KMS-11 (cell line): ENCODE measurements at regions not wholly inside any gene's neighbourhood (a gene's known extent, or its start where the extent isn't known, plus 50 kb on each side); places are given as distances from the start of the nearest gene placed in this dataset.

ENCODE experiments used
- H2AFZ ChIP-seq: fragments of 200-600 bp; sonication (generic); 2 replicates; pipeline ENCODE4 v1.6.1; 2016; ENCODE audit warnings: antibody characterized with exemption, mixed run types, low read depth
- H3K27ac ChIP-seq: fragments of 200-600 bp; sonication (generic); 2 replicates; pipeline ENCODE4 v1.6.1; 2016; ENCODE audit warnings: mild to moderate bottlenecking, mixed run types
- H3K27me3 ChIP-seq: fragments of 200-600 bp; sonication (generic); 2 replicates; pipeline ENCODE4 v1.6.1; 2017; ENCODE audit warnings: mild to moderate bottlenecking, low read depth, mixed run types, moderate library complexity; ENCODE audit not compliant: insufficient read depth
- H3K36me3 ChIP-seq: fragments of 200-600 bp; sonication (generic); 2 replicates; pipeline ENCODE4 v1.6.1; 2017; ENCODE audit warnings: mild to moderate bottlenecking, mixed run types; ENCODE audit not compliant: insufficient read depth
- H3K4me1 ChIP-seq: fragments of 200-600 bp; sonication (generic); 2 replicates; pipeline ENCODE4 v1.6.1; 2016; ENCODE audit warnings: mild to moderate bottlenecking, low read depth, mixed run types; ENCODE audit not compliant: poor library complexity, severe bottlenecking
- H3K4me2 ChIP-seq: fragments of 200-600 bp; sonication (generic); 2 replicates; pipeline ENCODE4 v1.7.0; 2016; ENCODE audit warnings: mild to moderate bottlenecking, mixed run types
- H3K4me3 ChIP-seq: fragments of 200-600 bp; sonication (generic); IDR thresholded peaks from 2 replicates; pipeline ENCODE4 v1.6.1; 2017; ENCODE audit warnings: low read depth, low read length, mixed read lengths; ENCODE audit not compliant: insufficient read depth
- H3K79me2 ChIP-seq: fragments of 200-600 bp; sonication (generic); 2 replicates; pipeline ENCODE4 v1.6.1; 2016; ENCODE audit warnings: low read depth, mixed run types; ENCODE audit not compliant: insufficient read depth
- H3K9ac ChIP-seq: fragments of 200-600 bp; sonication (generic); 2 replicates; pipeline ENCODE4 v1.6.1; 2016; ENCODE audit warnings: mild to moderate bottlenecking, mixed run types
- H4K20me1 ChIP-seq: fragments of 200-600 bp; sonication (generic); 2 replicates; pipeline ENCODE4 v1.6.1; 2016; ENCODE audit warnings: mild to moderate bottlenecking, mixed run types; ENCODE audit not compliant: insufficient read depth
- CTCF ChIP-seq: fragments of 200-600 bp; sonication (generic); conservative IDR thresholded peaks from 2 replicates; pipeline ENCODE4 v1.6.1; 2017; ENCODE audit warnings: low read depth, mild to moderate bottlenecking, antibody characterized with exemption, low read length, moderate library complexity, mixed read lengths

DNA sequence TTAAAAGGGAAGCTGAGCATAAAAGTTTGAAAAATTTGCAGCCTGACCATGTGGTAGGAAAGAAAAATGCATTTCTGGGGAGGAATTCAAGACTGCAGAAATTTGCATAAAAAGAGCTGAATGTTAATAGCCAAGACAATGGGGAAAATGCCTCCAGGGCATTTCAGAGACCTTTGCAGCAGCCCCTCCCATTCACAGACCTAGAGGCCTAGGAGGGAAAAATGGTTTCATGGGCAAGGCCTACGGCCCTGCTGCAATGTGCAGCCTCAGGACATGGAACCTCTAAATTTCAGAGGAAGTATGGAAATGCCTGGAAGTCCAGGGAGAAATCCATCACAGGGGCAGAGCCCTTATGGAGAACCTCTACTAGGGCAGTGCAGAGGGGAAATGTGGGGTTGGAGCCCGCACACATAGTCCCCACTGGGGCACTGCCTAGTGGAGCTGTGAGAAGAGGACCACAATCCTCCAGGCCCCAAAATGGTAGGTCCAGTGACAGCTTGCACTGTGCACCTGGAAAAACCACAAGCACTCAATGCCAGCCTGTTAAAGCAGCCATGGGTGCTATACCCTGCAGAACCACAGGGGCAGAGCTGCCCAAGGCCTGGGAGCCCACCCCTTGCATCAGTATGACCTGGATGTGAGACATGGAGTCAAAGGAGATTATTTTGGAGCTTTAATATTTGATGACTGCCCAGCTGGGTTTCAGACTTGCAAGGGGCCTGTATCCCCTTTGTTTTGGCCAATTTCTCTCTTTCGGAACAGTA, 243.8 kb downstream of the DNAJB9 start:
- Histone ChIP-seq H3K79me2 (no peaks in the 10 kb centered on the region), H3K4me1 (no peaks in the 10 kb centered on the region), H4K20me1 (no peaks in the 10 kb centered on the region), H3K36me3 (no peaks in the 10 kb centered on the region), H3K9ac (no peak overlapping the region), H3K4me2 (no peak overlapping the region), H2AFZ (no peak overlapping the region), H3K4me3 (no peak overlapping the region), H3K27ac (no peak overlapping the region), H3K27me3 (no peaks in the 10 kb centered on the region)
- no peak for TF ChIP-seq CTCF

DNA sequence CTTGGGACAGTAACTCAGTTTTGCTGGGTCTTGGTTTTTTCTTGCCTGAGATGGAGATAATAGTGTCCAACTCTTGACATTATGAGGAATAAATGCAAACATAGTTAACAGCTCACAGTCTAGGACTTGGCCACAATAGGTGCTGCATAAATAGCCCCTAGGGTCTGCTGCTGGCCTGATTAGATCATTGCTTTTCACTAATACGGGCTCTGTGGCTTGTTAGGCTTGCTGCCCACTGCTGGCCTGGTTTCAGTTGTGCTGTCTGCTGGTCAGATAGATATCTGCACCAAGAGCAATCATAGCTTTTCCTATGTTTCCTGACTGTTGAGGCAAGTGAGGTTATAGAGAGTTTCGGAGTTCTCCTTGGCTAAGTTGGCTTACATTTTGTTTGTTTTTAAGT, 246.1 kb downstream of the DNAJB9 start:
- Histone ChIP-seq H3K4me2 (no peak overlapping the region), H3K9ac (no peak overlapping the region), H3K36me3 (no peaks in the 10 kb centered on the region), H3K27ac (no peak overlapping the region), H3K79me2 (no peaks in the 10 kb centered on the region), H3K27me3 (no peaks in the 10 kb centered on the region), H2AFZ (no peak overlapping the region), H3K4me3 (no peak overlapping the region), H4K20me1 (no peaks in the 10 kb centered on the region), H3K4me1 (no peaks in the 10 kb centered on the region)
- TF ChIP-seq CTCF = no peak

GRCh38 chr7:108818742-108819141, 249.1 kb downstream of the DNAJB9 start:
- Histone ChIP-seq H3K4me2 (no peak overlapping the region), H3K4me3 (no peak overlapping the region), H3K36me3 (no peaks in the 10 kb centered on the region), H3K27ac (no peak overlapping the region), H2AFZ (no peak overlapping the region), H4K20me1 (no peaks in the 10 kb centered on the region), H3K9ac (no peak overlapping the region), H3K4me1 (no peaks in the 10 kb centered on the region), H3K27me3 (no peaks in the 10 kb centered on the region), H3K79me2 (no peaks in the 10 kb centered on the region)
- no peak for TF ChIP-seq CTCF

GRCh38 chr7:108824840-108825580, 255.3 kb downstream of the DNAJB9 start:
- H3K27ac ChIP-seq = no peak overlapping the region

More at GRCh38 chr7:108824840-108825580, 255.3 kb downstream of the DNAJB9 start:
- H3K4me1 ChIP-seq = no peaks in the 10 kb centered on the region
- H3K36me3 ChIP-seq = no peaks in the 10 kb centered on the region
- no peak for TF ChIP-seq CTCF
- H3K4me2 ChIP-seq = no peak overlapping the region
- H3K9ac ChIP-seq = no peak overlapping the region
- no peak overlapping the region for H3K4me3 ChIP-seq
- no peak overlapping the region for H2AFZ ChIP-seq
- no peaks in the 10 kb centered on the region for H3K79me2 ChIP-seq
- no peaks in the 10 kb centered on the region for H4K20me1 ChIP-seq
- H3K27me3 ChIP-seq = no peaks in the 10 kb centered on the region
